ENCODE measurements at regions not wholly inside any gene's neighbourhood (a gene's known extent, or its start where the extent isn't known, plus 50 kb on each side); places are given as distances from the start of the nearest gene placed in this dataset.

DNA sequence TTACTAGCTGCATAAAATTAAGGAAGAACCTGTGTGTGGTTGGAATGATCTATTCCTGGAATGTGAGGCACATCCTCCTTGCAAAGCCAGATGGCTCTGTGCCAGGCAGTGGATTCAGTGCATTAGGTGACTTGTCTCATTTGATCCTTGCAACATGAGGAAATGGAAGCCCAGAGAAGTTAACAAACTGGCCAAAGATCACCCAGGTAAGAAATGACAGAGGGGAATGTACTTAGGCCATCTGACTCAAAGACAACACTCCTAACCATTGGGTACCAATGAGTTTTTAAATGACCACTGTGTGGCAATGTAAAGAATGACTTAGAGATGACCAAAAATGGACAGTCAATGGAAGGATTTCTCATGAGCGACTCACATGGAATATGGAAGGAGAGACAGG is 114.2 kb upstream of the RXFP2 start:
- TF ChIP-seq FOXM1 (IDR thresholded peaks at IDR 0.05; ENCODE audit: borderline replicate concordance, low read depth), result no peak
- TF ChIP-seq NFIC (IDR thresholded peaks at IDR 0.05), result no peak
- TF ChIP-seq CREB1 (IDR thresholded peaks at IDR 0.05; ENCODE audit: low read depth), result no peak
- no peak for TF ChIP-seq CEBPB (IDR thresholded peaks at IDR 0.05)
- TF ChIP-seq EGR1 (IDR thresholded peaks at IDR 0.05), result no peak
- no peak for TF ChIP-seq YY1 (IDR thresholded peaks at IDR 0.05; ENCODE audit: low read depth)
- TF ChIP-seq, protein P1, sequence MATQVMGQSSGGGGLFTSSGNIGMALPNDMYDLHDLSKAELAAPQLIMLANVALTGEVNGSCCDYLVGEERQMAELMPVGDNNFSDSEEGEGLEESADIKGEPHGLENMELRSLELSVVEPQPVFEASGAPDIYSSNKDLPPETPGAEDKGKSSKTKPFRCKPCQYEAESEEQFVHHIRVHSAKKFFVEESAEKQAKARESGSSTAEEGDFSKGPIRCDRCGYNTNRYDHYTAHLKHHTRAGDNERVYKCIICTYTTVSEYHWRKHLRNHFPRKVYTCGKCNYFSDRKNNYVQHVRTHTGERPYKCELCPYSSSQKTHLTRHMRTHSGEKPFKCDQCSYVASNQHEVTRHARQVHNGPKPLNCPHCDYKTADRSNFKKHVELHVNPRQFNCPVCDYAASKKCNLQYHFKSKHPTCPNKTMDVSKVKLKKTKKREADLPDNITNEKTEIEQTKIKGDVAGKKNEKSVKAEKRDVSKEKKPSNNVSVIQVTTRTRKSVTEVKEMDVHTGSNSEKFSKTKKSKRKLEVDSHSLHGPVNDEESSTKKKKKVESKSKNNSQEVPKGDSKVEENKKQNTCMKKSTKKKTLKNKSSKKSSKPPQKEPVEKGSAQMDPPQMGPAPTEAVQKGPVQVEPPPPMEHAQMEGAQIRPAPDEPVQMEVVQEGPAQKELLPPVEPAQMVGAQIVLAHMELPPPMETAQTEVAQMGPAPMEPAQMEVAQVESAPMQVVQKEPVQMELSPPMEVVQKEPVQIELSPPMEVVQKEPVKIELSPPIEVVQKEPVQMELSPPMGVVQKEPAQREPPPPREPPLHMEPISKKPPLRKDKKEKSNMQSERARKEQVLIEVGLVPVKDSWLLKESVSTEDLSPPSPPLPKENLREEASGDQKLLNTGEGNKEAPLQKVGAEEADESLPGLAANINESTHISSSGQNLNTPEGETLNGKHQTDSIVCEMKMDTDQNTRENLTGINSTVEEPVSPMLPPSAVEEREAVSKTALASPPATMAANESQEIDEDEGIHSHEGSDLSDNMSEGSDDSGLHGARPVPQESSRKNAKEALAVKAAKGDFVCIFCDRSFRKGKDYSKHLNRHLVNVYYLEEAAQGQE (IDR thresholded peaks at IDR 0.05; ENCODE audit: low read depth), result no peak
- no peak for TF ChIP-seq TEAD4 (IDR thresholded peaks at IDR 0.05)
- TF ChIP-seq EP300 (IDR thresholded peaks at IDR 0.05; ENCODE audit: borderline replicate concordance), result no peak
- TF ChIP-seq ZBTB7A (IDR thresholded peaks at IDR 0.05; ENCODE audit: low read depth), result no peak
- TF ChIP-seq TCF12 (IDR thresholded peaks at IDR 0.05; ENCODE audit: low read depth), result no peak
- no peak for TF ChIP-seq TAF1 (IDR thresholded peaks at IDR 0.05; ENCODE audit: low read depth)
- no peak for TF ChIP-seq USF1 (IDR thresholded peaks at IDR 0.05)
- no peak for TF ChIP-seq RAD21 (IDR thresholded peaks at IDR 0.05; ENCODE audit: low read depth)
- TF ChIP-seq MAX (IDR thresholded peaks at IDR 0.05), result no peak

- TF ChIP-seq FOXM1 (IDR thresholded peaks at IDR 0.05; ENCODE audit: borderline replicate concordance, low read depth), result no peak
- TF ChIP-seq EP300 (IDR thresholded peaks at IDR 0.05; ENCODE audit: borderline replicate concordance), result no peak
- no peak for TF ChIP-seq YY1 (IDR thresholded peaks at IDR 0.05; ENCODE audit: low read depth)
- no peak for TF ChIP-seq TAF1 (IDR thresholded peaks at IDR 0.05; ENCODE audit: low read depth)
- TF ChIP-seq TCF12 (IDR thresholded peaks at IDR 0.05; ENCODE audit: low read depth), result no peak
- no peak for TF ChIP-seq ZBTB7A (IDR thresholded peaks at IDR 0.05; ENCODE audit: low read depth)
- TF ChIP-seq, protein P1 (IDR thresholded peaks at IDR 0.05; ENCODE audit: low read depth), result no peak
- no peak for TF ChIP-seq EGR1 (IDR thresholded peaks at IDR 0.05)
- TF ChIP-seq USF1 (IDR thresholded peaks at IDR 0.05), result no peak
- no peak for TF ChIP-seq RAD21 (IDR thresholded peaks at IDR 0.05; ENCODE audit: low read depth)
- no peak for TF ChIP-seq NFIC (IDR thresholded peaks at IDR 0.05)
- no peak for TF ChIP-seq CREB1 (IDR thresholded peaks at IDR 0.05; ENCODE audit: low read depth)
Measured at GRCh38 chr13:31627097-31627845, 112.1 kb upstream of the RXFP2 start.

- TF ChIP-seq NFIC (IDR thresholded peaks at IDR 0.05), result no peak
- no peak for TF ChIP-seq USF1 (IDR thresholded peaks at IDR 0.05)
- TF ChIP-seq YY1 (IDR thresholded peaks at IDR 0.05; ENCODE audit: low read depth), result no peak
- no peak for TF ChIP-seq RAD21 (IDR thresholded peaks at IDR 0.05; ENCODE audit: low read depth)
- TF ChIP-seq CREB1 (IDR thresholded peaks at IDR 0.05; ENCODE audit: low read depth), result no peak
- no peak for TF ChIP-seq TCF12 (IDR thresholded peaks at IDR 0.05; ENCODE audit: low read depth)
- TF ChIP-seq FOXM1 (IDR thresholded peaks at IDR 0.05; ENCODE audit: borderline replicate concordance, low read depth), result no peak
- no peak for TF ChIP-seq TAF1 (IDR thresholded peaks at IDR 0.05; ENCODE audit: low read depth)
- no peak for TF ChIP-seq TEAD4 (IDR thresholded peaks at IDR 0.05)
- TF ChIP-seq, protein P1 (IDR thresholded peaks at IDR 0.05; ENCODE audit: low read depth), result no peak
- no peak for TF ChIP-seq EGR1 (IDR thresholded peaks at IDR 0.05)
- TF ChIP-seq ZBTB7A (IDR thresholded peaks at IDR 0.05; ENCODE audit: low read depth), result no peak
Measured at GRCh38 chr13:31629085-31629780, 110.1 kb upstream of the RXFP2 start.
